Gastroesophageal sphincter (tissue), 3 donors: ENCODE measurements at regions not wholly inside any gene's neighbourhood (a gene's known extent, or its start where the extent isn't known, plus 50 kb on each side); places are given as distances from the start of the nearest gene placed in this dataset.

ENCODE experiments used
- POLR2A ChIP-seq, 2 donors: fragments of 450-650 bp; IDR thresholded peaks; one replicate each; pipeline ENCODE4 v1.6.1; 2017; ENCODE audit warnings: antibody characterized with exemption in 2 of 2, mild to moderate bottlenecking in 2 of 2, moderate library complexity in 1 of 2
- POLR2AphosphoS5 ChIP-seq: sonication (generic); formaldehyde crosslinking; IDR thresholded peaks from one replicate; pipeline ENCODE4 v1.6.1; 2017; ENCODE audit warnings: antibody characterized with exemption
- TF ChIP-seq, protein P1 (sequence below), 4 experiments: fragments of 200-600 bp in 2 of 4; fragments of 450-650 bp in 2 of 4; sonication (generic) in 1 of 4; IDR thresholded peaks; one replicate each; pipeline ENCODE4 v1.5.1; 2017 to 2019; ENCODE audit warnings: antibody characterized with exemption in 4 of 4, mild to moderate bottlenecking in 2 of 4, moderate library complexity in 2 of 4

DNA sequence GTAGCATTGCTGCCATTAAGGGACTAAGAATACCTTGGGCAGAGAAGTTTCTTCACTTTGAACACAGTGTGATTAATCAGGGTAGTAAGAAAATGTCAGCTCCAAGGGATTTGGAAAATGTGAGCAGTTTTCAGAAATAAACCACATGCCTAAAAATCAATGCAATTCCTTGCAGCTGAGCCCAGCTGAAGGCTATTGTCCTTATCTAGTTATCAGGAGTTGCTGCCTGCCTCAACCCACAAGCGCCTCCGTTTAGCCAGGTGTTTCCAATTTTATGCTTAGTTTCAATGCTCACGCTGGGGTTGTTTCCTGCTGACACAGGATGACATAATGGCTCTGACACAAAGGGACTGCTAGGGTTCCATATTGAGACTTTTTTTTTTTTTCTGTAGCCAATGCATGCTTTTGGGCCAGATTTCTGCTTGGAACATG lies 132.3 kb upstream of the ANK3 start:
- TF ChIP-seq, protein P1, sequence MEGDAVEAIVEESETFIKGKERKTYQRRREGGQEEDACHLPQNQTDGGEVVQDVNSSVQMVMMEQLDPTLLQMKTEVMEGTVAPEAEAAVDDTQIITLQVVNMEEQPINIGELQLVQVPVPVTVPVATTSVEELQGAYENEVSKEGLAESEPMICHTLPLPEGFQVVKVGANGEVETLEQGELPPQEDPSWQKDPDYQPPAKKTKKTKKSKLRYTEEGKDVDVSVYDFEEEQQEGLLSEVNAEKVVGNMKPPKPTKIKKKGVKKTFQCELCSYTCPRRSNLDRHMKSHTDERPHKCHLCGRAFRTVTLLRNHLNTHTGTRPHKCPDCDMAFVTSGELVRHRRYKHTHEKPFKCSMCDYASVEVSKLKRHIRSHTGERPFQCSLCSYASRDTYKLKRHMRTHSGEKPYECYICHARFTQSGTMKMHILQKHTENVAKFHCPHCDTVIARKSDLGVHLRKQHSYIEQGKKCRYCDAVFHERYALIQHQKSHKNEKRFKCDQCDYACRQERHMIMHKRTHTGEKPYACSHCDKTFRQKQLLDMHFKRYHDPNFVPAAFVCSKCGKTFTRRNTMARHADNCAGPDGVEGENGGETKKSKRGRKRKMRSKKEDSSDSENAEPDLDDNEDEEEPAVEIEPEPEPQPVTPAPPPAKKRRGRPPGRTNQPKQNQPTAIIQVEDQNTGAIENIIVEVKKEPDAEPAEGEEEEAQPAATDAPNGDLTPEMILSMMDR (IDR thresholded peaks at IDR 0.05) = no peak
- TF ChIP-seq POLR2A (IDR thresholded peaks at IDR 0.05) = no peak
- no peak for TF ChIP-seq POLR2AphosphoS5
